ENCODE measurements at regions not wholly inside any gene's neighbourhood (a gene's known extent, or its start where the extent isn't known, plus 50 kb on each side); places are given as distances from the start of the nearest gene placed in this dataset.

DNA sequence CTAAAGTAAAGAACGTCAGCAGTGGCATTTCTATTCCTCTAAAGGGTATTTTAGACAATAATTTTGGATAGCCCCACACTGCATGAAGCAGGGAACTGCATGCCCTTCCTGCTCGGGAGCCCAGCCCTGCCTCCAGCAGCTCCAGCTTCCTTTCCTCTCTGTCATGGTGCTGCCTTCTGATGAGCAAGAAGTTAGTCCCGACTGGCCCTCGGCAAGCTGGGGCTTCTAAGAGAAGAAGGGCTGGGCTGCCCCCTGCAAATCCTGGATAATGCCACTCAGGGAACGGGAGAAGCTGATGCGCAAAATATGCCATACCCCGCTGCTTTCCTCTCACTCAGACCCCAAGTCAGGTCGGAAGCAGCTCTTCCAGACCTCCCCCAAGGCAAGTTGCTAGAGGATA is 296.4 kb downstream of the ETS1 start:
- CTCF ChIA-PET, result interaction anchor here (0.5 to 8.6 kb wide), 39 partner anchors 10 to 666 kb away, joined by 3 to 251 read pairs (median 7); no protein-coding TSS in a partner anchor
- H3K9me3 Mint-ChIP-seq (ENCODE audit: insufficient read depth), result no peaks in the 10 kb centered on the region

More for the DNA sequence above, 296.4 kb downstream of the ETS1 start:
- Mint-ChIP-seq H3K27me3 (no peaks in the 10 kb centered on the region), H3K4me1 (peaks cover 93% of the 10 kb centered on the region), H3K4me3 (peak overlapping the region; percentile 78), H3K27ac (peak overlapping the region; percentile 99)
- POLR2A ChIA-PET, result interaction anchor here (0.6 to 2.0 kb wide), 21 partner anchors 11 to 466 kb away, joined by 3 to 13 read pairs (median 4); partner anchors contain the start of gene FLI1
- peak overlapping the region; percentile 11 to 48 (median 47) for H3K4me3 ChIP-seq (ENCODE audit: control extremely low read depth in 1 of 5, extremely low read depth in 1 of 5, insufficient read depth in 1 of 5, low read depth in 2 of 5, low read length in 4 of 5)
- peak overlapping the region; percentile 54 for H3K9ac ChIP-seq (ENCODE audit: low read length)
- peak overlapping the region; percentile 94 to 95 for H3K27ac ChIP-seq (ENCODE audit: low read length in 2 of 2)
- H3K27me3 ChIP-seq (replicated peaks in 1 of 4; ENCODE audit: control extremely low read depth in 1 of 4, control insufficient read depth in 3 of 4, insufficient read depth in 4 of 4, low read length in 3 of 4), result no peaks in the 10 kb centered on the region
- intact Hi-C loops (cut with micrococcal nuclease), result loop anchor here (2.0 to 5.0 kb wide), 4 partner anchors 28 to 402 kb away; no protein-coding TSS in a partner anchor
- H3K36me3 ChIP-seq (replicated peaks in 1 of 2; ENCODE audit: control extremely low read depth in 1 of 2, control insufficient read depth in 1 of 2, extremely low read depth in 1 of 2, insufficient read depth in 2 of 2, low read length in 1 of 2), result no peaks in the 10 kb centered on the region
- peak overlapping the region; percentile 77 for H3K4me2 ChIP-seq (replicated peaks; ENCODE audit: low read depth, low read length, poor library complexity, severe bottlenecking)
- 57% methylated on average over 1 of the region's 8 CpGs for WGBS (ENCODE audit: insufficient coverage)
- no peaks in the 10 kb centered on the region for H3K9me3 ChIP-seq (ENCODE audit: control extremely low read depth in 1 of 3, control insufficient read depth in 2 of 3, insufficient read depth in 1 of 3, low read length in 2 of 3)
- no peak for ATAC-seq (ENCODE audit: low read depth)
- TF ChIP-seq, protein P1, sequence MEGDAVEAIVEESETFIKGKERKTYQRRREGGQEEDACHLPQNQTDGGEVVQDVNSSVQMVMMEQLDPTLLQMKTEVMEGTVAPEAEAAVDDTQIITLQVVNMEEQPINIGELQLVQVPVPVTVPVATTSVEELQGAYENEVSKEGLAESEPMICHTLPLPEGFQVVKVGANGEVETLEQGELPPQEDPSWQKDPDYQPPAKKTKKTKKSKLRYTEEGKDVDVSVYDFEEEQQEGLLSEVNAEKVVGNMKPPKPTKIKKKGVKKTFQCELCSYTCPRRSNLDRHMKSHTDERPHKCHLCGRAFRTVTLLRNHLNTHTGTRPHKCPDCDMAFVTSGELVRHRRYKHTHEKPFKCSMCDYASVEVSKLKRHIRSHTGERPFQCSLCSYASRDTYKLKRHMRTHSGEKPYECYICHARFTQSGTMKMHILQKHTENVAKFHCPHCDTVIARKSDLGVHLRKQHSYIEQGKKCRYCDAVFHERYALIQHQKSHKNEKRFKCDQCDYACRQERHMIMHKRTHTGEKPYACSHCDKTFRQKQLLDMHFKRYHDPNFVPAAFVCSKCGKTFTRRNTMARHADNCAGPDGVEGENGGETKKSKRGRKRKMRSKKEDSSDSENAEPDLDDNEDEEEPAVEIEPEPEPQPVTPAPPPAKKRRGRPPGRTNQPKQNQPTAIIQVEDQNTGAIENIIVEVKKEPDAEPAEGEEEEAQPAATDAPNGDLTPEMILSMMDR (IDR thresholded peaks at IDR 0.05), result no peak
- no peak for TF ChIP-seq EZH2 (IDR thresholded peaks at IDR 0.05; ENCODE audit: borderline replicate concordance, insufficient read depth, low read depth, low read length, poor library complexity, severe bottlenecking)
- H3K79me2 ChIP-seq (ENCODE audit: control insufficient read depth, insufficient read depth, low read length), result peaks cover 17% of the 10 kb centered on the region
- no peak overlapping the region for H2AFZ ChIP-seq (ENCODE audit: insufficient read depth, low read depth, low read length, poor library complexity, severe bottlenecking)
- H3K4me1 ChIP-seq (ENCODE audit: control insufficient read depth in 2 of 2, insufficient read depth in 2 of 2, low read length in 2 of 2), result peaks cover 73 to 74% of the 10 kb centered on the region in 2 donors
- no peaks in the 10 kb centered on the region for H4K20me1 ChIP-seq (ENCODE audit: control insufficient read depth, insufficient read depth, low read length, poor library complexity, severe bottlenecking)
- no peak for DNase-seq

All from B cell (primary cell).